KMS-11 (cell line): ENCODE measurements at regions not wholly inside any gene's neighbourhood (a gene's known extent, or its start where the extent isn't known, plus 50 kb on each side); places are given as distances from the start of the nearest gene placed in this dataset.

Source experiments
- H2AFZ ChIP-seq: fragments of 200-600 bp; sonication (generic); 2 replicates; pipeline ENCODE4 v1.6.1; 2016; ENCODE audit warnings: antibody characterized with exemption, mixed run types, low read depth
- H3K27ac ChIP-seq: fragments of 200-600 bp; sonication (generic); 2 replicates; pipeline ENCODE4 v1.6.1; 2016; ENCODE audit warnings: mild to moderate bottlenecking, mixed run types
- H3K27me3 ChIP-seq: fragments of 200-600 bp; sonication (generic); 2 replicates; pipeline ENCODE4 v1.6.1; 2017; ENCODE audit warnings: mild to moderate bottlenecking, low read depth, mixed run types, moderate library complexity; ENCODE audit not compliant: insufficient read depth
- H3K36me3 ChIP-seq: fragments of 200-600 bp; sonication (generic); 2 replicates; pipeline ENCODE4 v1.6.1; 2017; ENCODE audit warnings: mild to moderate bottlenecking, mixed run types; ENCODE audit not compliant: insufficient read depth
- H3K4me1 ChIP-seq: fragments of 200-600 bp; sonication (generic); 2 replicates; pipeline ENCODE4 v1.6.1; 2016; ENCODE audit warnings: mild to moderate bottlenecking, low read depth, mixed run types; ENCODE audit not compliant: poor library complexity, severe bottlenecking
- H3K4me2 ChIP-seq: fragments of 200-600 bp; sonication (generic); 2 replicates; pipeline ENCODE4 v1.7.0; 2016; ENCODE audit warnings: mild to moderate bottlenecking, mixed run types
- H3K4me3 ChIP-seq: fragments of 200-600 bp; sonication (generic); IDR thresholded peaks from 2 replicates; pipeline ENCODE4 v1.6.1; 2017; ENCODE audit warnings: low read depth, low read length, mixed read lengths; ENCODE audit not compliant: insufficient read depth
- H3K79me2 ChIP-seq: fragments of 200-600 bp; sonication (generic); 2 replicates; pipeline ENCODE4 v1.6.1; 2016; ENCODE audit warnings: low read depth, mixed run types; ENCODE audit not compliant: insufficient read depth
- H3K9ac ChIP-seq: fragments of 200-600 bp; sonication (generic); 2 replicates; pipeline ENCODE4 v1.6.1; 2016; ENCODE audit warnings: mild to moderate bottlenecking, mixed run types
- H4K20me1 ChIP-seq: fragments of 200-600 bp; sonication (generic); 2 replicates; pipeline ENCODE4 v1.6.1; 2016; ENCODE audit warnings: mild to moderate bottlenecking, mixed run types; ENCODE audit not compliant: insufficient read depth
- TF ChIP-seq, protein P1 (sequence below): fragments of 200-600 bp; sonication (generic); conservative IDR thresholded peaks from 2 replicates; pipeline ENCODE4 v1.6.1; 2017; ENCODE audit warnings: low read depth, mild to moderate bottlenecking, antibody characterized with exemption, low read length, moderate library complexity, mixed read lengths

DNA sequence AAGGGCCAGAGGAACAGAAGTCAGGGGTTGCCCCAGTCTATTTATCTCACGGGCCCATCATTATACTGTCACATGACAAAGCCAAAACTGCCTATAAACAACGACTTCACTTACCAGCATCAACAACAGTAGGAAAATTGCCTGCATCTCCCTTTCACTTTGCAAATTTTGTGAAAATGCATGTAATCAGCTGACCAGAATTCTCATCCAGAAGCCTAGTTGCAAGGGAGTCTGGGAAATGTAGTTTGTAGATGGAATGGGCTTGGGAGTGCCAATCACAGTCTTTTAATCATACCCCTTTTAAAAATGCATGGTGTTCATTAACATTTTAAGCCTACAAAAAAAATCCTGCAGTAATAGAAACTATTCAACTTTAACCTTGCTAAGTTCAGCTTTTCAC, 369.3 kb upstream of the TMPO start:
- no peak overlapping the region for H3K9ac ChIP-seq
- no peak overlapping the region for H3K4me2 ChIP-seq
- H2AFZ ChIP-seq: no peak overlapping the region
- no peaks in the 10 kb centered on the region for H3K36me3 ChIP-seq
- H4K20me1 ChIP-seq: no peaks in the 10 kb centered on the region
- TF ChIP-seq, protein P1, sequence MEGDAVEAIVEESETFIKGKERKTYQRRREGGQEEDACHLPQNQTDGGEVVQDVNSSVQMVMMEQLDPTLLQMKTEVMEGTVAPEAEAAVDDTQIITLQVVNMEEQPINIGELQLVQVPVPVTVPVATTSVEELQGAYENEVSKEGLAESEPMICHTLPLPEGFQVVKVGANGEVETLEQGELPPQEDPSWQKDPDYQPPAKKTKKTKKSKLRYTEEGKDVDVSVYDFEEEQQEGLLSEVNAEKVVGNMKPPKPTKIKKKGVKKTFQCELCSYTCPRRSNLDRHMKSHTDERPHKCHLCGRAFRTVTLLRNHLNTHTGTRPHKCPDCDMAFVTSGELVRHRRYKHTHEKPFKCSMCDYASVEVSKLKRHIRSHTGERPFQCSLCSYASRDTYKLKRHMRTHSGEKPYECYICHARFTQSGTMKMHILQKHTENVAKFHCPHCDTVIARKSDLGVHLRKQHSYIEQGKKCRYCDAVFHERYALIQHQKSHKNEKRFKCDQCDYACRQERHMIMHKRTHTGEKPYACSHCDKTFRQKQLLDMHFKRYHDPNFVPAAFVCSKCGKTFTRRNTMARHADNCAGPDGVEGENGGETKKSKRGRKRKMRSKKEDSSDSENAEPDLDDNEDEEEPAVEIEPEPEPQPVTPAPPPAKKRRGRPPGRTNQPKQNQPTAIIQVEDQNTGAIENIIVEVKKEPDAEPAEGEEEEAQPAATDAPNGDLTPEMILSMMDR: no peak
- H3K27me3 ChIP-seq: no peaks in the 10 kb centered on the region
- H3K27ac ChIP-seq: no peak overlapping the region
- H3K79me2 ChIP-seq: no peaks in the 10 kb centered on the region
- H3K4me3 ChIP-seq: no peak overlapping the region
- H3K4me1 ChIP-seq: peaks cover 9% of the 10 kb centered on the region

DNA sequence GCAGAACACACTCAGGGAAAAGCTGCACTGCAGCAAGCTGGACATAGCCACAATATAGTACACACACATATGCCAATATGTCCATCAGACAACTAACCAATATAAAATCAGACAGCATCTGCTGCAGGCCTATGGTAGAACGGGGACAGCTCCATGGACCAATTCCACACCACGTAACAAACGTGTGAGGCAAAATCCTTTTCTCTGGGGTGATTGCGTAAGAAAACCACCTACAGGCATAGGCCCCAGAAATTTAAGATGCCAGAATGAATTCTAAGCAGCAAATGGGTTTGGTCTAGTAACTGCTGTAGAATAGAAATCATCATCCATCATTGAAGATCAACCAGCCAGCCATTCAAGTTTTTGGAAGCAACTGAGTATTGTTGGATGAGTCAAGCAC, 368.9 kb upstream of the TMPO start:
- Histone ChIP-seq H3K9ac (no peak overlapping the region), H4K20me1 (no peaks in the 10 kb centered on the region), H3K27me3 (no peaks in the 10 kb centered on the region), H3K27ac (no peak overlapping the region), H3K4me3 (no peak overlapping the region), H3K4me1 (peaks cover 14% of the 10 kb centered on the region), H2AFZ (no peak overlapping the region), H3K4me2 (no peak overlapping the region), H3K36me3 (no peaks in the 10 kb centered on the region), H3K79me2 (no peaks in the 10 kb centered on the region)
- TF ChIP-seq, protein P1: no peak

DNA sequence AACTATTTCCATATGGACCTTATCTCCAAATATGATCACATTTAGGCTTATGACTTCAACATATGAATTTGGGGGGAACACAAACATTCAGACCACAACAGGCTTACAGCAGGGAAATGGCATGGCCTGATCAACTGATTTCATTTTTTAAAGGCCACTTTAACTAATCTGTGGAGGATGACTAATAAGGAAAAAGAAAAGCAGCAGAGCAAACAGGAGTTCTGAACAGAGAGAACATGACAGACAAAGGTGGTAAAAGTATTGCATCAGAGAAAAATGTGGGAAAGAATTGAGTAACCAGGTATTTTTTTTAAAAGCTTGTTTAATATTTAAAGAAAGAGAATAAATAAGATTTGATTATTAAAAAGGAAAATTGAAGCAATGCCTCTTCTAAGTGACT, 366.1 kb upstream of the TMPO start:
- Histone ChIP-seq H3K27ac (no peak overlapping the region), H3K79me2 (no peaks in the 10 kb centered on the region), H3K4me2 (no peak overlapping the region), H3K4me1 (peaks cover 17% of the 10 kb centered on the region), H2AFZ (no peak overlapping the region), H4K20me1 (no peaks in the 10 kb centered on the region), H3K36me3 (no peaks in the 10 kb centered on the region), H3K4me3 (no peak overlapping the region), H3K27me3 (no peaks in the 10 kb centered on the region), H3K9ac (no peak overlapping the region)
- TF ChIP-seq, protein P1: no peak

- no peaks in the 10 kb centered on the region for H3K36me3 ChIP-seq
- TF ChIP-seq, protein P1: no peak
- H3K9ac ChIP-seq: no peak overlapping the region
- peaks cover 17% of the 10 kb centered on the region for H3K4me1 ChIP-seq
- no peak overlapping the region for H3K4me2 ChIP-seq
- H3K4me3 ChIP-seq: no peak overlapping the region
- no peak overlapping the region for H2AFZ ChIP-seq
- H4K20me1 ChIP-seq: no peaks in the 10 kb centered on the region
- no peaks in the 10 kb centered on the region for H3K27me3 ChIP-seq
- H3K79me2 ChIP-seq: no peaks in the 10 kb centered on the region
- no peak overlapping the region for H3K27ac ChIP-seq
Measured at GRCh38 chr12:98149691-98150210, 365.6 kb upstream of the TMPO start.
